Kidney (tissue), 13 donors: ENCODE measurements at regions not wholly inside any gene's neighbourhood (a gene's known extent, or its start where the extent isn't known, plus 50 kb on each side); places are given as distances from the start of the nearest gene placed in this dataset.

Experiments used
- DNase-seq, 5 donors: peaks; one replicate each; pipeline ENCODE4 v3.0.0-alpha.2; 2013 to 2020
- FAIRE-seq: peaks from 2 replicates; lab custom pipeline; 2012; peaks lifted over from hg19 to GRCh38; lab: Jason Lieb, UNC
- H3K27ac ChIP-seq, 2 donors: one replicate each; pipeline ENCODE4 v1.7.0; 2013; ENCODE audit warnings: low read depth in 2 of 2, low read length in 2 of 2, inconsistent platforms in 1 of 2
- H3K27me3 ChIP-seq: one replicate; pipeline ENCODE4 v1.7.1; 2013; ENCODE audit warnings: low read length, inconsistent platforms; ENCODE audit not compliant: control insufficient read depth, insufficient read depth
- H3K36me3 ChIP-seq, 3 donors: one replicate each; pipeline versions ENCODE4 v1.7.0 to v1.7.1; 2013; ENCODE audit warnings: low read length in 3 of 3, control low read depth in 1 of 3, inconsistent platforms in 1 of 3; ENCODE audit not compliant: insufficient read depth in 3 of 3, control insufficient read depth in 2 of 3
- H3K4me1 ChIP-seq, 3 donors: one replicate each; pipeline versions ENCODE4 v1.7.0 to v1.7.1; 2013; ENCODE audit warnings: low read length in 3 of 3, inconsistent platforms in 1 of 3, low read depth in 1 of 3; ENCODE audit not compliant: control insufficient read depth in 2 of 3, insufficient read depth in 2 of 3
- H3K4me3 ChIP-seq, 3 donors: one replicate each; pipeline versions ENCODE4 v1.7.0 to v1.8.1; 2013; ENCODE audit warnings: low read length in 3 of 3, control low read depth in 1 of 3, inconsistent platforms in 1 of 3
- H3K9ac ChIP-seq, 3 donors: one replicate each; pipeline versions ENCODE4 v1.7.0 to v1.7.1; 2013; ENCODE audit warnings: low read length in 3 of 3, control low read depth in 1 of 3, inconsistent platforms in 1 of 3
- H3K9me3 ChIP-seq, 3 donors: one replicate each; pipeline versions ENCODE4 v1.7.0 to v1.7.1; 2013; ENCODE audit warnings: low read length in 3 of 3, control low read depth in 1 of 3, inconsistent platforms in 1 of 3; ENCODE audit not compliant: control insufficient read depth in 2 of 3, insufficient read depth in 1 of 3
- CTCF ChIP-seq: IDR thresholded peaks from 3 replicates; pipeline ENCODE4 v1.5.1; 2012; ENCODE audit warnings: mild to moderate bottlenecking, moderate library complexity, borderline replicate concordance; ENCODE audit not compliant: insufficient read depth; ENCODE audit errors: extremely low read depth
- intact Hi-C: fragments of 100-400 bp; cut with DNase I; formaldehyde crosslinking; loops from one replicate; pipeline ENCODE4 v1.11.1; 2022
- donor health status: control.
- donor health status: control.
- donor health status: control.
- donor health status: control.
- donor health status: control.
- donor health status: DM: yes; HTN: yes; CAD: no.
- donor health status: Normal renal cell carcinoma (clear cell type).

GRCh38 chr3:25844891-25845290 lies 55.0 kb downstream of the OXSM start:
- no peaks in the 10 kb centered on the region for H3K4me1 ChIP-seq
- H3K9me3 ChIP-seq = no peaks in the 10 kb centered on the region
- FAIRE-seq (no peak), DNase-seq (peak in 1 of 5 donors; percentile 14)
- TF ChIP-seq CTCF = no peak
- no peaks in the 10 kb centered on the region for H3K36me3 ChIP-seq
- H3K4me3 ChIP-seq = no peak overlapping the region
- H3K9ac ChIP-seq = no peak overlapping the region
- intact Hi-C loops = no loop called here
- no peaks in the 10 kb centered on the region for H3K27me3 ChIP-seq
- no peak overlapping the region for H3K27ac ChIP-seq

- H3K9ac ChIP-seq = no peak overlapping the region
- no peaks in the 10 kb centered on the region for H3K27me3 ChIP-seq
- no peak overlapping the region for H3K4me3 ChIP-seq
- H3K4me1 ChIP-seq = no peaks in the 10 kb centered on the region
- intact Hi-C loops = no loop called here
- H3K27ac ChIP-seq = no peak overlapping the region
- no peaks in the 10 kb centered on the region for H3K36me3 ChIP-seq
- DNase-seq (no peak), FAIRE-seq (peak; percentile 96)
- H3K9me3 ChIP-seq = no peaks in the 10 kb centered on the region
- TF ChIP-seq CTCF = no peak
Observed at GRCh38 chr3:25846282-25846681, 56.4 kb downstream of the OXSM start.

DNA sequence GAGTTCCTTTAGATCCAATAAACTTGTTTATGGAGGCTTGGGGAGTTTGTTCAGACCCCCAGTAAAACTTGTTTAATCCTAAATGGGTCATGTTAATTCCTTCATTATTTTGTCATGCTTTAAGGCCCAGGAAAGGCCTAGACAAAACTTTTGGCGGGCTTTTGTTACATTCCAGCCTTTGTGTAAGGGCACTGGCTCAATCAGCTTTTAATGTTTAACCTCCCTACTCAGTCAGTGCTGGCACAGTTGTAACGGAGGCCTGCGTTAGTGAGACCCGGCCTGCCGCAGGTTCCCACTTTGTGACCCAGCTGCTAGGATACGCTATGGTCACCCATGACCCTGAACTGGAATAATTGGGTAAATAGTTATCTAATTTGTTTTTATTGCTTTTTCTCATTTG lies 59.2 kb downstream of the OXSM start:
- FAIRE-seq = peak; percentile 15
- DNase-seq = peak in 4 of 5 donors; percentile 33 to 66 (median 52)

More for the DNA sequence above, 59.2 kb downstream of the OXSM start:
- Histone ChIP-seq H3K4me3 (no peak overlapping the region), H3K27me3 (no peaks in the 10 kb centered on the region), H3K9ac (no peak overlapping the region), H3K36me3 (no peaks in the 10 kb centered on the region), H3K4me1 (no peaks in the 10 kb centered on the region), H3K9me3 (no peaks in the 10 kb centered on the region), H3K27ac (no peak overlapping the region)
- intact Hi-C loops = no loop called here
- no peak for TF ChIP-seq CTCF
